ENCODE measurements at regions not wholly inside any gene's neighbourhood (a gene's known extent, or its start where the extent isn't known, plus 50 kb on each side); places are given as distances from the start of the nearest gene placed in this dataset.
A peak's percentile ranks its signal among the peaks of the same experiment; 100 is the strongest.
"Not testable (repeated sequence)": the region's sequence is repeated elsewhere in the genome, so short reads cannot be mapped to it uniquely, and the experiment has no call there.

- no peak for DNase-seq
Measured at GRCh38 chr14:106393742-106394141, 867.4 kb downstream of the TMEM121 start.

- DNase-seq = no peak
Measured at GRCh38 chr14:106395456-106396050, 869.2 kb downstream of the TMEM121 start.

- no peak for DNase-seq
Measured at GRCh38 chr14:106396999-106397398, 870.6 kb downstream of the TMEM121 start.

- not testable (repeated sequence) for DNase-seq
Measured at GRCh38 chr14:106398931-106399331, 872.5 kb downstream of the TMEM121 start.

- DNase-seq = not testable (repeated sequence)
Measured at GRCh38 chr14:106401316-106401715, 874.9 kb downstream of the TMEM121 start.

GRCh38 chr14:106410229-106410628 is 883.8 kb downstream of the TMEM121 start:
- peak; percentile 74 for DNase-seq

GRCh38 chr14:106414464-106414863 is 888.1 kb downstream of the TMEM121 start:
- DNase-seq = no peak

GRCh38 chr14:106417224-106418049 is 891.1 kb downstream of the TMEM121 start:
- peak; percentile 100 for DNase-seq

GRCh38 chr14:106419376-106419965 is 893.1 kb downstream of the TMEM121 start:
- DNase-seq = no peak

- DNase-seq = peak; percentile 83
Measured at GRCh38 chr14:106421431-106422033, 895.1 kb downstream of the TMEM121 start.

- DNase-seq = no peak
Measured at GRCh38 chr14:106422066-106422465, 895.7 kb downstream of the TMEM121 start.

GRCh38 chr14:106425150-106425549 is 898.8 kb downstream of the TMEM121 start:
- not testable (repeated sequence) for DNase-seq

GRCh38 chr14:106436310-106436905 is 910.0 kb downstream of the TMEM121 start:
- DNase-seq = peak; percentile 84

GRCh38 chr14:106442857-106443256 is 916.5 kb downstream of the TMEM121 start:
- DNase-seq = peak; percentile 67

- no peak for DNase-seq
Measured at GRCh38 chr14:106455026-106455425, 928.6 kb downstream of the TMEM121 start.

- DNase-seq = peak; percentile 80
Measured at GRCh38 chr14:106459971-106460730, 933.8 kb downstream of the TMEM121 start.

GRCh38 chr14:106460916-106461315 is 934.5 kb downstream of the TMEM121 start:
- no peak for DNase-seq

- DNase-seq = not testable (repeated sequence)
Measured at GRCh38 chr14:106466483-106466882, 940.1 kb downstream of the TMEM121 start.

GRCh38 chr14:106468869-106469268 is 942.5 kb downstream of the TMEM121 start:
- not testable (repeated sequence) for DNase-seq

GRCh38 chr14:106470028-106470427 is 943.6 kb downstream of the TMEM121 start:
- DNase-seq = not testable (repeated sequence)

- DNase-seq = not testable (repeated sequence)
Measured at GRCh38 chr14:106474261-106475028, 948.1 kb downstream of the TMEM121 start.

Measured in stimulated activated CD8-positive, alpha-beta memory T cell treated with anti-CD3 and anti-CD28 coated beads, Interleukin-4, amount 100 ng/mL, for 48 hours (primary cell).